Spinal cord (tissue), 9 donors: ENCODE measurements at regions not wholly inside any gene's neighbourhood (a gene's known extent, or its start where the extent isn't known, plus 50 kb on each side); places are given as distances from the start of the nearest gene placed in this dataset.
"Not testable (repeated sequence)": the region's sequence is repeated elsewhere in the genome, so short reads cannot be mapped to it uniquely, and the experiment has no call there.

ENCODE experiments used
- DNase-seq, 6 donors: peaks; one replicate each; pipeline versions ENCODE4 v3.0.0 to v3.0.0-alpha.2; 2013 to 2015; ENCODE audit warnings: low spot score in 6 of 6, low read depth in 4 of 6
- H3K27ac ChIP-seq: one replicate; pipeline ENCODE4 v1.5.1; 2013; ENCODE audit warnings: low read depth, low read length, control low read depth
- H3K27me3 ChIP-seq: one replicate; pipeline ENCODE4 v1.6.1; 2013; ENCODE audit warnings: low read length; ENCODE audit not compliant: control insufficient read depth, insufficient read depth
- H3K36me3 ChIP-seq: one replicate; pipeline ENCODE4 v1.6.1; 2013; ENCODE audit warnings: low read length; ENCODE audit not compliant: control insufficient read depth, insufficient read depth
- H3K4me1 ChIP-seq: one replicate; pipeline ENCODE4 v1.6.1; 2013; ENCODE audit warnings: low read length; ENCODE audit not compliant: control insufficient read depth, insufficient read depth
- H3K4me3 ChIP-seq: one replicate; pipeline ENCODE4 v1.5.1; 2013; ENCODE audit warnings: low read depth, low read length, control low read depth
- H3K9me3 ChIP-seq: one replicate; pipeline ENCODE4 v1.6.1; 2013; ENCODE audit warnings: low read length; ENCODE audit not compliant: control insufficient read depth, insufficient read depth
- WGBS: methylation state at CpG from one replicate; pipeline ENCODE4 v1.1.5; 2013; ENCODE audit warnings: missing lambda C conversion rate; ENCODE audit not compliant: insufficient coverage; 5-methylcytosine and 5-hydroxymethylcytosine counted together
- donor health status: healthy.

DNA sequence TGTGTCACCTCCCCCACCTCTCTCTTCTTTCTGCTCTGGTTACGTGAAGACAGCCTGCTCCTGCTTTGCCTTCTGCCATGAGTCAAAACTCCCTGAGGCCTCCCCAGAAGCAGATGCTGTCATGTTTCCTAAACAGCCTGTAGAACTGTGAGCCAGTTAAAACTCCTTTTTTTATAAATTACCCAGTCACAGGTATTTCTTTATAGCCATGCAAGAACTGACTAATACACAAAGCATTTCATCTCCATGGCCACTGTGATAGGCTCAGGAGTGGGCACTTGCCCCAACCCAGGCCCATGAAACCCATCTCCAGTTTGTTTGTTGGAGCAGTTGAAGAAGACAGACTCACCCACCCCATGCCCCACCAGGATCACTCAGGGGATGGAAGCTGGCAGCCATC lies 253.3 kb upstream of the ISX start:
- Histone ChIP-seq H3K27ac (no peak overlapping the region), H3K4me3 (no peak overlapping the region), H3K4me1 (no peaks in the 10 kb centered on the region), H3K36me3 (no peaks in the 10 kb centered on the region), H3K9me3 (no peaks in the 10 kb centered on the region), H3K27me3 (no peaks in the 10 kb centered on the region)
- no CpG with 5 or more reads among the region's 1 CpG for WGBS
- DNase-seq: no peak

DNA sequence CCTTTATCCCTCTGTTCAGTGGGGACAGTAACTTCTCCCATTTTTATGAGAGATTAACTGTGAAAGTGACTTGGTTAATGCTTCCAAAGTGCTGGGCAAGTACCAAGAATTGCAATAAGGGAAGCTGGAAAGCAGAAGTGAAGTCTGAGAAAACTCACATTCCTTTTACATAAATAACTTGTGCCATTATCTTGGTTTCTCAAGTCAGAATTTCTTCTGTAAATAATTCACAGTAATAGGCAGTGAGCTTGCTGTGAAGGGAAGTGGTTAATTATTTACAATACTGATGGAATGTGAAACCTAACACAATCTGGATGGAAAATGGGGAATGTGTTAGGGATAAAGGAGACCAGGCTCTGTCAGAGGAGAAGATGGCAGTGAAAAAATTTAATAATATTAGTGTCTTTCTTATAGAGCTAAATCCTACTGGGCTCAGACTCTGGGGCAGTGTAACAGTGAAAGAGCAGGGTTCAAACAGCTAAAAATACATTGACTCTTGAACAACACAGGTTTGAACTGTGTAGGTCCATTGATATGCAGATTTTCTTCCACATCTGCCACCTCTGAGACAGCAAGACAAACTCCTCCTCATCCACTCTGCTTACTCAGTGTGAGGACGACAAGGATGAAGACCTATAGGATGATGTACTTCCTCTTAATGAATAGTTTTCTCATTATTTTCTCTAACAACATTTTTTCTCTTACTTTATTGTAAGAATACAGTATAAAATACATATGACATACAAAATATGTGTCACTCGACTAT lies 251.5 kb upstream of the ISX start:
- no peaks in the 10 kb centered on the region for H3K27me3 ChIP-seq
- WGBS: no CpG with 5 or more reads among the region's 2 CpGs
- H3K27ac ChIP-seq: no peak overlapping the region
- no peaks in the 10 kb centered on the region for H3K4me1 ChIP-seq
- DNase-seq: peak in 1 of 6 donors; percentile 22
- no peak overlapping the region for H3K4me3 ChIP-seq
- H3K36me3 ChIP-seq: no peaks in the 10 kb centered on the region
- no peaks in the 10 kb centered on the region for H3K9me3 ChIP-seq

GRCh38 chr22:34829485-34829884 lies 236.5 kb upstream of the ISX start:
- H3K27ac ChIP-seq: no peak overlapping the region
- H3K4me1 ChIP-seq: peaks cover 9% of the 10 kb centered on the region
- DNase-seq: no peak
- no peaks in the 10 kb centered on the region for H3K36me3 ChIP-seq
- 98% methylated on average over 3 of the region's 3 CpGs for WGBS
- H3K9me3 ChIP-seq: no peaks in the 10 kb centered on the region
- H3K27me3 ChIP-seq: no peaks in the 10 kb centered on the region
- H3K4me3 ChIP-seq: no peak overlapping the region

DNA sequence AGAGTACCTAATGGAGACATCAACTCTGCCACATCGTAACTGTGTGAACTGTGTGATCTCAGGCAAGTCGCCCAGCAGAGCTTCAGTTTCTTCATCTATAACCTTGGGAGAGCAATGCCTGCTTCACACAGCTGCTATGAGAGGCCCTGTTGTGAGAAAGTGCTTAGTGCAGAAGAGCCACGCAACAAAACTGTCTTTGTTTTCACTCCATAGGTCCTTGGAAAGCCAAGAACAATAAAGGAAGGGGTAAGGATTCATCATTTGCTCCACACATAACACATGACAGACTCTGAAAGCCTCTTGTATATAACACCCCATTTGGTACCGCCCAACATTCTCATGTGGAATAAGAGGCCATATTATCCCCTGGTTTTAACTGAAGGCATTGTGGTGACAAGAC lies 231.9 kb upstream of the ISX start:
- peak in 4 of 6 donors; percentile 20 to 72 (median 46) for DNase-seq
- H3K4me1 ChIP-seq: peaks cover 9% of the 10 kb centered on the region
- no peak overlapping the region for H3K4me3 ChIP-seq
- H3K27me3 ChIP-seq: no peaks in the 10 kb centered on the region
- WGBS: no CpG with 5 or more reads among the region's 4 CpGs
- no peaks in the 10 kb centered on the region for H3K9me3 ChIP-seq
- H3K36me3 ChIP-seq: no peaks in the 10 kb centered on the region
- no peak overlapping the region for H3K27ac ChIP-seq

- H3K27me3 ChIP-seq, H3K27ac ChIP-seq, H3K36me3 ChIP-seq, H3K4me3 ChIP-seq, H3K4me1 ChIP-seq, DNase-seq, H3K9me3 ChIP-seq: not testable (repeated sequence)
- 82% methylated on average over 3 of the region's 3 CpGs for WGBS
These were observed 231.4 kb upstream of the ISX start for GRCh38 chr22:34834541-34834940.

DNA sequence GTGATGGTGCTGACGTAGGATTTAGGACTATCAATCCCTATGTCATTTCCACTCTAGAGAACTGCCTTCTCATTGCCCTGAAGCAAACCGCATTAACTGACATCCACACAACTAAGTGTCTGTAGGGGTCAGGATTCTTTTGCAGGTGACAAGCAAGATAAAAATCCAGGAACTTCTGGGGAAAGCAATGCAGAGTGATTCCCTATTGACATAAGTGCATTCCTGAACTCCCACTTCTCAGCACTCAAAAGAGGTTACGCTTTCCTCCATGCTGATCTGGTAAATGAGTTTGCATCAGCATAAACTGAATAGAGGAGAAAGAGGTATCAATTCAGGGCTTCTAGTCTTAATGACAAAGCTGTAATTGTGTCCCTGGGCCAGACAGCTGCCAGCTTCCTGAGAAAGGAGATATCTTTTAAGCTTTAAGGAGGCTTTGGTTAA lies 224.6 kb upstream of the ISX start:
- WGBS: no CpG with 5 or more reads among the region's 3 CpGs
- H3K4me1 ChIP-seq: no peaks in the 10 kb centered on the region
- H3K27ac ChIP-seq: no peak overlapping the region
- peak in 1 of 6 donors; percentile 77 for DNase-seq
- no peak overlapping the region for H3K4me3 ChIP-seq
- H3K36me3 ChIP-seq: no peaks in the 10 kb centered on the region
- no peaks in the 10 kb centered on the region for H3K27me3 ChIP-seq
- H3K9me3 ChIP-seq: no peaks in the 10 kb centered on the region

GRCh38 chr22:34841911-34842310 lies 224.0 kb upstream of the ISX start:
- no peak for DNase-seq
- Histone ChIP-seq H3K4me1 (no peaks in the 10 kb centered on the region), H3K4me3 (no peak overlapping the region), H3K27me3 (no peaks in the 10 kb centered on the region), H3K27ac (no peak overlapping the region), H3K9me3 (no peaks in the 10 kb centered on the region), H3K36me3 (no peaks in the 10 kb centered on the region)
- 40% methylated on average over 1 of the region's 4 CpGs for WGBS

DNA sequence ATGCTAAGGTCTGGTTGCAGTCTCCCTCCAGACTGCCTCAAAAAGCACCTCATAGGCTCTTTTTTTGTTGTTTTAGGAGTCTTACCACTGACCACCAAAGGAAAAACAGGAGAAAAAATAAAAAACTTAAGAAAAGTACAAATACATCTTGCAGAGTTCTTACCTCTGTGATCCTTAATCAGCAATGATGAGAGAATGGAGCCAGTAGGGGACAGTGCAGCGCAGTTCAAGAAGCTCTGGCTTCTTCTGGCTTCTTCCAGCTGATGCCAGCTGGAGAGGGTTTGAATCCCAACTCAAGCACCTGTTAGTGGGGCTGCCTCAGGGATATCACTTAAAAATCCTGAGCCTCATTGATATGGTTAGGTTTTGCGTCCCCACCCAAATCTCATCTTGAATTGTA lies 223.3 kb upstream of the ISX start:
- Histone ChIP-seq H3K27ac (no peak overlapping the region), H3K9me3 (no peaks in the 10 kb centered on the region), H3K27me3 (no peaks in the 10 kb centered on the region), H3K4me1 (no peaks in the 10 kb centered on the region), H3K4me3 (no peak overlapping the region), H3K36me3 (no peaks in the 10 kb centered on the region)
- 100% methylated on average over 1 of the region's 2 CpGs for WGBS
- DNase-seq: no peak

DNA sequence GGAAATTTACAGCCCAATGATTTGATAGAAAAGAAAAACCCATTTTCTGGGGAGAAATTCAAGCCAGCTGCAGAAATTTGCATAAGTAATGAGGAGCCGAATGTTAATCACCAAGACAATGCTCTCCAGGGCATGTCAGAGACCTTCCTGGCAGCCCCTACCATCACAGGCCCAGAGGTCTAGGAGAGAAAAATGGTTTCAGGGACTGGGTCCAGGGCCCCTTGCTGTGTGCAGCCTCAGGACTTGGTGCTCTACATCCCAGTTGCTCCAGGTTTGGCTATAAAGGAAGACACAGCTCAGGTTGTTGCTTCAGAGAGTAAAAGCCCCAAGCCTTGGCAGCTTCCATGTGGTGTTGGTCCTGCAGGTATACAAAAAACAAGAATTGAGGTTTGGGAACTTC lies 222.2 kb upstream of the ISX start:
- H3K27ac ChIP-seq, H3K4me1 ChIP-seq, H3K9me3 ChIP-seq, H3K36me3 ChIP-seq, DNase-seq, H3K27me3 ChIP-seq, H3K4me3 ChIP-seq: not testable (repeated sequence)
- WGBS: no CpG with 5 or more reads among the region's 1 CpG

DNA sequence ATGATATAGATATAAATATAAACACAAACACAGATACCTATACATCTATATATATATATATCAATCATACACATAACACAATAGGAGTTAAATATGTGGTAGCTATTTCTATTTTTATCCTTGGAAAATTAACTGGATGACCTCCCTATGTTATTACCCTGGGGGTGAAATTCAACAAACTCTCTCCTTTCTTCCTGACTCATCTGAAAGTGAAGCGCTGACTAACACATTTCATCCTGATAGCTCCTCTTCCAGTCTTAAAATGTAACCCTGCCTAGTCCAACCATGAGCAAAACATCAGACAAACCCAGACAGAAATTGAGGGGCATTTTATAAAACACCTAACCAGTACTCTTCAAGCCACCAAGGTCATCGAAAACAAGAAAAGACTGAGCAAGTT lies 220.6 kb upstream of the ISX start:
- H3K9me3 ChIP-seq: no peaks in the 10 kb centered on the region
- no peak overlapping the region for H3K4me3 ChIP-seq
- no peaks in the 10 kb centered on the region for H3K4me1 ChIP-seq
- no peaks in the 10 kb centered on the region for H3K36me3 ChIP-seq
- H3K27ac ChIP-seq: no peak overlapping the region
- no peak for DNase-seq
- 94% methylated on average over 2 of the region's 2 CpGs for WGBS
- H3K27me3 ChIP-seq: no peaks in the 10 kb centered on the region
